Inflammatory macrophage (primary cell): ENCODE measurements at regions not wholly inside any gene's neighbourhood (a gene's known extent, or its start where the extent isn't known, plus 50 kb on each side); places are given as distances from the start of the nearest gene placed in this dataset.
A peak's percentile ranks its signal among the peaks of the same experiment; 100 is the strongest.
"Not testable (repeated sequence)": the region's sequence is repeated elsewhere in the genome, so short reads cannot be mapped to it uniquely, and the experiment has no call there.

ENCODE experiments used
- DNase-seq, 2 donors: peaks; one replicate each; pipeline ENCODE4 v3.0.0-alpha.2; 2020 to 2022

GRCh38 chr10:117457071-117457810, 82.0 kb upstream of the PDZD8 start:
- DNase-seq: no peak

GRCh38 chr10:117455346-117455745, 80.1 kb upstream of the PDZD8 start:
- no peak for DNase-seq

GRCh38 chr10:117454502-117454901, 79.3 kb upstream of the PDZD8 start:
- DNase-seq: peak in 1 of 2 donors; percentile 19

- not testable (repeated sequence) for DNase-seq
Observed at GRCh38 chr10:117453484-117453883, 78.2 kb upstream of the PDZD8 start.

DNA sequence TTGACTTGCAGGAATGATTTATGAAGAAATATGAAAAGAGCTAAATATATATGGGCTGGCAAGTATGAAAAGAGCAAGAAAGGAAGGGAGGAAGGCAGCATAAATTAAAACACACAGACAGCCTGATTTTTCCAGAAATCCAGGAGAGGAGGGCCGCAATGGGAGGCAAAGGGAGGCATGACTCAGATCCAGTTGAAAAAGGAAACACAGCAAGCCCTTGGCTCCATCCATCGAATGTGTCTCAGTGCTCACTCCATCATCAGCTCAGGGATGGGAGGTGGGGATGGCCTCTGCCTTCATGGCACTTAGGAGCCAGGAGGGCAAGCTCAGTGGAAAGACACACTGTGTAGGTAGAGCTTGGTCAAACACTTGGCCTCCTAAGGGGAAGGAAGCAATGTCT, 75.7 kb upstream of the PDZD8 start:
- no peak for DNase-seq

DNA sequence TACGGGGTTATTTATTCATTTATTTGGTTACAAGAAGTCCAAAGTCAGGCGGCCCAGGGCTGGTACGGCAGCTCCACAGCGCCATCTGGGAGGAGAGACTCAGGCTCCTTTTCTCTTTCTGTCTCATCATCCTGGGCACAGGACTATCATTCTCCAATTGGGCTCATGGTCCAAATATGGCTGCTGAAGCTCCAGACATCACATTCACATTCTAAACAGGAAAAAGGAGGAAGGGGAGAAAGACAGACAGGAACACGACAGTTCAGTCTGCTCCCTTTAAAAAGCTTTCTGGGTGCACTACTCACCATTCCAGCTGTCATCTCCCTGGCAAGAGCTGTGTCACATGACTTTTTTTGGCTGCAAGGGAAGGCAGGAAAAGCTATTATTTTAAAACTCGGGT, 74.4 kb upstream of the PDZD8 start:
- no peak for DNase-seq

- DNase-seq: no peak
Observed at GRCh38 chr10:117448802-117449201, 73.6 kb upstream of the PDZD8 start.

GRCh38 chr10:117445992-117446391, 70.8 kb upstream of the PDZD8 start:
- DNase-seq: no peak

DNA sequence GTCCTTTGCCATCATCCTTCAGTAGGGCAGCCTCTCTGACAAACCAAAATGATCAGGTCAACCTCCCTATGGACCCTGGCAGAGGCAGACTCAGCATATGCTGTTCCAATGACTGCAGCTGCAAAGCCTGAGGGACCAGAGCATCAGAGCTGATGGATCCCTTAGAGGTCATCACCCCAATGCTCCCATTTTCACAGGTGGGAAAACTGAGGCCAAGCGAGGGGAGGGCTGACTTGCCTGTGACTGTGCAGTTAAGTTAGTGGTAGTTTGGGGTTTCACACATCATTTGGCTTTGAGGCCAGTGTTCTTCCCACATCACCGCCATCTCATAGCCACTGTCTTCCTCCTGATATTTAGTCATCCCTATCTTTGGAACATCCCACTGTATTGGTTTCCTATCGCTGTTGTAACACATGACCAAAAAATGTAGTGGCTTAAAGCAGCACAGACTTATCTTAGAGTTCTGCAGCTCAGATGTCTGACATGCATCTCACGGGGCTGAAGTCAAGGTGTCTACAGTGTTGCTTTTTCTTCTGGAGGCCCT, 69.3 kb upstream of the PDZD8 start:
- DNase-seq: no peak

DNA sequence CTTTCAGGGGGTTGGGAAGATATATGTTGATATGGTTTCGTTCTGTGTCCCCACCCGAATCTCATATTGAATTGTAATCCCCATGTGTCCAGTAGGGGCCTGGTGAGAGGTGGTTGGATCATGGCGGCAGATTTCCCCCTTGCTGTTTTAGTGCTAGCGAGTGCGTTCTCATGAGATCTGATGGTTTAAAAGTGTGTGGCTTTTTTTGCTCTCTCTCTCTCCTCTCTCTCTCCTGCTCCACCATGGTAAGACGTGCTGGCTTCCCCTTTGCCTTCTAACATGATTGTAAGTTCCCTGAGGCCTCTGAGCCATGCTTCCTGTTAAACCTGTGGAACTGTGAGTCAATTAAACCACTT, 68.4 kb upstream of the PDZD8 start:
- no peak for DNase-seq

DNA sequence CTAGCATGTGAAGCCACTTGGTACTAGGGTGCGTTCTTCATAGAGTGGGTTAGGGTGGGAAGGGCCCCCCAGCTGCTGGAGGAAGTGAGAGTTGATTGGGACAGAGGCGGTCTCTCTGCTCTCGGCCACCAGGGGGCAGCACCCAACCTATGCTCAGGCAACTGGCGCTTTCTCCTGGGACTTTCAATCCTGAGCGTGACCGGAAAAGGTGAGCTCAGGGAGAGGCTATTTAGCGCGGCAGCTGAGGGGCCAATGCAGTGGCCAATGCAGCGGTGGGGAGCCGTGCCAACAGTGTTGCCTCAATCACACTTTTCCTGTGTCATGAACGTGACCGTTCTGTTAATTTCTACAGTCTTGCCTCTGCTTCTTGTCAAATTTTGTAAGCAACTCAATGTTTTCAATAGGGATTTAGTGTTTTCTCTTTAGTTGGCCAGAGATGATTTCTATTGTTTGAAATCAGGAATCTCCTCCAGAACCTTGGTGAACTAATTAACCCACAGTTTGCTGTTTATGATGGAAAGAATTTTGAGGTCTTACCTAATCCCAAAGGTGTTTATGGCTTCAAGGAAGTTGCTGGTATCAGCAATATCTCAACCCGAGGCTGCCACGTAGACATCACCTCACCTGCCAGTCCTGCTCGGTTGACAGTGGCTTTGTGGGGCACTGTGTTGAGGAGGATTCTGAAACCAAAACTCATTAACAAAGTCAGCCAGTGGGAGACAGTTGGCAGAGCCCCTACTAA, 67.9 kb upstream of the PDZD8 start:
- peak; percentile 64 to 75 for DNase-seq

DNA sequence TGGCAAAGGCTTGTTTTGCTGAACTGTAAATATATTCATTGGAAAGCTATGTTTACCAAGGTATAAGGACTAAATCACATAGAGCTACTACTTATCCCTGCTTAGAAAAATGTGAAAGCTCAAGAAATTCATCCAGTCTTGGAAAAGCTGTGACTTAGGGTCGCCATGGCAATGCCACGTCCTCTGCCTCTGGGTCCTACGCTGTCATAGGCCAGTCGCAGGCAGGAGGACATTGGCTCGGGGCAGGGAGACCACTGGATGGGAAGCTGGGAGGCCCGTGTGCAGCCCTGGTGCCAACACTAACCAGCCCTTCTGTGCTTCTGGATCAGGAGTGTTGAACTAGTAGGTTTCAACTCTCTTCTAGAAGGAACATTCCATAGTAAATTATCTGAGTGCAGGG, 67.3 kb upstream of the PDZD8 start:
- DNase-seq: no peak

- peak; percentile 37 to 55 for DNase-seq
Observed at GRCh38 chr10:117441812-117442443, 66.7 kb upstream of the PDZD8 start.

DNA sequence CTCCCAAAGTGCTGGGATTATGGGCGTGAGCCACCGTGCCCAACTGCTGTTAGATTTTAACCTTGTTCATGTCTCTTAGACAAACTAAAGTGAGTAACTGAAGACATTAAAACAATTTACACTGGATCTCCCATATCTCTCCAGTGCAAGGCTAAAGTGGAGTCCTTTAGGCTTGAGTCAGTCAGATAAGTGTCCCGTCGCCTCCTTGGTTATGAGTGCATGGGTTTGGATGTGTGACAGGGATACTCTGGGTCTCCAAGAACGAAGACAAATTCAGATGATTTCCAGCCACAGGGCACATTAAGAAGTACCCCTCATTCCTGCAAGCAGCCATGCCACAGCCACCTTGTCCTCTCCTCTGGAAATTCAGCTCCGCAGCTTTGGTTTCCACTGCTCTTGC, 66.1 kb upstream of the PDZD8 start:
- DNase-seq: no peak

- DNase-seq: peak; percentile 30 to 33
Observed at GRCh38 chr10:117439243-117439912, 64.1 kb upstream of the PDZD8 start.

DNA sequence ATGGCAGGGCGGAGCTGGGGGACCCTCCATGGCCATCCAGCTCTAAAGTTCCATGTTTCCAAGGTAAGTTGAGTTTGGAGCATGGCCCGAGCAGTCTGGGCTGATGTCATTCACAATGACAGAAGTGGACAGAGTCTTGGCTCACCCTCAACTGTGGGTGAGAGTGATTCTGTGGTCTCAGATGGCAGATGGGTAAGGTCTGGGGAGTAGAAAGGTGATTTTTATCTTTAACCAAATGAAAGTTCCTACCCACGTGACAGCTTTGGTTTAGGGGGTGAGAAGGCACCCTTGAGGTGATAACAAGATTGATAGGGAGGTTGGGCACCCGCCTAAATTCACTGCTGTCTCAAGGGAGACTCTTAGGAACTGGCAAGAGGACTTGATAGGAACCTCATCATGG, 57.6 kb upstream of the PDZD8 start:
- DNase-seq: no peak

DNA sequence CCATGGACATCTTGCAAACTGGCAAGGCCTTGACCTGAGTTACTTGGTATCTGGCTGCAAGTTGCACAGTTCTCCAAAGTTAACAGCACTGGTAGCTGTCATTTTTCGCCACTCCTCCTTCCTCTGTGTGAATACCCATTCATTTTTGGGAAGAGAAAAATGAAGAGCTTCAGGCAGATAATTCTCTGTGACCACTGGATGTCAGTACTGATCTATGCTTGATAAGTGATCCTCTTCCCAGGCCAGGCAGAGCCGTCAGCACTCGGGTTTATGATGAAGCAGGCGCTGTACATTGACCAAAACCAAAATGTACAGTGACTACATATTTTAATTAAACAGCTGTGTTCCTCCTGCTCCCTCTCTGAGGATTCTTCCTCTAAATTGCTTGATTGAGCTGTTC, 55.9 kb upstream of the PDZD8 start:
- DNase-seq: peak; percentile 41 to 47

GRCh38 chr10:117430535-117430934, 55.3 kb upstream of the PDZD8 start:
- DNase-seq: not testable (repeated sequence)

GRCh38 chr10:117429643-117430265, 54.5 kb upstream of the PDZD8 start:
- DNase-seq: no peak

DNA sequence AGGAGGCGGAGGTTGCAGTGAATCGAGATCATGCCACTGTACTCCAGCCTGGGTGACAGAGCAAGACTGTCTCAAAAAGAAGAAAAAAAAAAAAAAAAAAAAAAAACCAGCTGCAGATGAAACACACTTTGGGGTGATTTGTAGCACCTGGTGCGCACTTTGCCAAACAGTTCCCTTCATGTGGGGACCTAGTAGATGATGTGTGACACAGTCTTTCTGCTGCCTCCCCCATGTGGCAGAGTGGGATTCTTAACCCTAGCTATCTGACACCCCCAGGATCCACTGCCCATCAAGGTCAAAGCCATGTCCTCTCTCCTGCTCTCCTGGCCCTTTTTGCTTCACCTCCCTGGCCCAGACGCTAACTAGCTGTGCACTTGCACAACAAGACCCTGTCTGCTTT, 52.1 kb upstream of the PDZD8 start:
- DNase-seq: no peak

DNA sequence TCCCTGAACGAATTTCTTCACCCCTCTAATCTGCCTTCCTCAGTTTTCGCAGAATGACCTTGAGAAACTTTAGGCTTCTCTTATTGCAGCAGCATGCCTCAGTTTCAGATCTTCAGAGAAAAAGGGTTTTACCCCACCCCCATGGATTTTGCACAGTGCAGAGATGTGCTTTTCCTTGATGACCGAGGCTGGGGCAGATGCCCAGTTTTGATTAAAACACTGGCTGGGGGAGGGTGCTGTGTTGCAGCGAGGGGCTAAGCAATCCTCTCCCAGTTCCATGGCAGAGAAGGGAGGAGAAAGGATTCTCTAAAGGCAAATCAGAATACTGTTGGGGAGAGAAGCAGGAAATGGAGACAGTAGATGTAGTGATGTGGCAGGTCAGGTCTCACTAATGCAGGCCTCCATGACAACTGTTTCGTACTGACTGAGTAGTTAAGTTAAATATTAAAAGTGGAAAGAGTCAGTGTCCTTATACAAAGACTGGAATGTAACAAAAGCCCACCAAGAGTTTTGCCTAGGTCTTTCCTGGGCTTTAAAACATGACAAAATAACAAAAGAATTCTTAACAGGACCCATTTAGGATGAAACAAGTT, 50.8 kb upstream of the PDZD8 start:
- DNase-seq: no peak
